ENCODE measurements at regions not wholly inside any gene's neighbourhood (a gene's known extent, or its start where the extent isn't known, plus 50 kb on each side); places are given as distances from the start of the nearest gene placed in this dataset.

DNA sequence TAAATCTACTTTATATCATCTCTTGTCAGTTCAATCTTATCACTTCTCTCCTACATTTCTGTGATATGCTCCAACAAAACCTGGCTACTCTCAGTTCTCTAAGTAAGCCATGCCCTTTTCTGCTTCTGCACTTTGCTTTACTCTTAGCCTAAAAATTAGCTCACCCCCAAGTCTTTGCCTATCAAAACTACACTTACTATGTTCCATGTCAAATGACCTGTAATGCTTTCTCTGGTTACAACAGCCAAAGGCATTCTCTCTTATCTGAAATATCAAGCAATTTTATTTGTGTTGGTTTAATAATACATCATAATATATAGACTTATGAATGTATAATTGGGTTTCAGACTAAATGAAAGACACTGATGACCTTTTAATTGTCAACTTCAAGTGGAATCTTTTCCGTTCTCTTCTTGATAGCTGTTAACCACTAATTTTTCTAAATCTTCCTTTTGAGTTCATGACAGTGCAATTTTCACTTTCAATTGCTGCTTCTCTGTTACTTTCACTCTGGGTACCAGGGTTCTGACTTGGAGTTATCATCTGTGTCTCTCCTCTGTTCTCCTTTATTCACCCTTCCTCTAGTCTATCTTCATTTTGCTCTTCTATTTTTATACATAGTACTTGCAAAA lies 619.0 kb upstream of the GOLIM4 start:
- TF ChIP-seq, protein P1, sequence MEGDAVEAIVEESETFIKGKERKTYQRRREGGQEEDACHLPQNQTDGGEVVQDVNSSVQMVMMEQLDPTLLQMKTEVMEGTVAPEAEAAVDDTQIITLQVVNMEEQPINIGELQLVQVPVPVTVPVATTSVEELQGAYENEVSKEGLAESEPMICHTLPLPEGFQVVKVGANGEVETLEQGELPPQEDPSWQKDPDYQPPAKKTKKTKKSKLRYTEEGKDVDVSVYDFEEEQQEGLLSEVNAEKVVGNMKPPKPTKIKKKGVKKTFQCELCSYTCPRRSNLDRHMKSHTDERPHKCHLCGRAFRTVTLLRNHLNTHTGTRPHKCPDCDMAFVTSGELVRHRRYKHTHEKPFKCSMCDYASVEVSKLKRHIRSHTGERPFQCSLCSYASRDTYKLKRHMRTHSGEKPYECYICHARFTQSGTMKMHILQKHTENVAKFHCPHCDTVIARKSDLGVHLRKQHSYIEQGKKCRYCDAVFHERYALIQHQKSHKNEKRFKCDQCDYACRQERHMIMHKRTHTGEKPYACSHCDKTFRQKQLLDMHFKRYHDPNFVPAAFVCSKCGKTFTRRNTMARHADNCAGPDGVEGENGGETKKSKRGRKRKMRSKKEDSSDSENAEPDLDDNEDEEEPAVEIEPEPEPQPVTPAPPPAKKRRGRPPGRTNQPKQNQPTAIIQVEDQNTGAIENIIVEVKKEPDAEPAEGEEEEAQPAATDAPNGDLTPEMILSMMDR (IDR thresholded peaks at IDR 0.05) = no peak
- no peak for TF ChIP-seq POLR2A (IDR thresholded peaks at IDR 0.05)

Data from thyroid gland (tissue), 4 donors.